ENCODE measurements at regions not wholly inside any gene's neighbourhood (a gene's known extent, or its start where the extent isn't known, plus 50 kb on each side); places are given as distances from the start of the nearest gene placed in this dataset.

DNA sequence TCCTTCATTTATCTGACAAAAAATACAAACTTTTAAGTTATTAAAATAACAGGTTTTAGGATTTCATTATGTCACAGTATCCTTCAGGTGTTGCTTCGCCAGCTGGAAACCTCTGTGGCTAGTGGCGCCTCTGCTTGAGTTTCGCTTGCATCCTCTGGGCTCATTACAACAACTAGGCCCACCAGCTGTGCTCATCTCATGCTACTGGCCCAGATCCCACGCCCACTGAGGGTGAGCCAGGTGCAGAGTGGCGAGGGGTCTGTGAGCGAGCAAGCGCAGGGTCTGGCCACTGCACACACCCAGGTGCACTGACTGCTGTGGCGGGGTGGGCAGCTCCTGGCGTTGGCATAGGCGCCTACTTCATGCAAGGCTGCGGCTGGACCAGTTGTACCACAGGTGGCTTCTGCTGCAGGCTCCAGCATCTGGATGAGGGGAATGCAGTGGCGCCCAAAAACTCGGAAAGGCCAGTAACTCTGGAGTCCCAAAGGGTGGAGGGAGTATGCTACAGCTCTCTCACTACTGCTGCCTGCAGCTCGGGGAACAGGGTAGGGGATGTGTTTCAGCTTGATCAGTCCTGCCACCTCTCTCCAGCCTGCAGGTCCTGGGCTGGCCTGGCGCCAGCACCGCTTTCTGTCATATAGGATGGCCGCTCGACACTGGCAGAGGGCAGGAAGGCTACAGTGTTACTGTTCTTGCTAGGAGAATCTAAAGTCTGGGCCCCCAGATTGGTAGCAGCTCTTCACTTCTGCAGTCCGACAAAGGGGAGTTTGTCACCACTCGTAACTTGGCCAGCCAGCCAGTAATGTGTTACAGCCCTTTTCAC lies 452.1 kb downstream of the TUSC1 start:
- TF ChIP-seq TARDBP (IDR thresholded peaks at IDR 0.05): no peak
- no peak for TF ChIP-seq CTBP1 (IDR thresholded peaks at IDR 0.05; ENCODE audit: borderline replicate concordance)
- TF ChIP-seq LEF1 (IDR thresholded peaks at IDR 0.05; ENCODE audit: borderline replicate concordance): no peak
- no peak for TF ChIP-seq ARNT (IDR thresholded peaks at IDR 0.05)
- no peak for TF ChIP-seq SP1 (IDR thresholded peaks at IDR 0.05)
- no peak for TF ChIP-seq SUZ12 (IDR thresholded peaks at IDR 0.05)
- no peak for TF ChIP-seq FOXM1 (IDR thresholded peaks at IDR 0.05; ENCODE audit: borderline replicate concordance)

All from HEK293T (cell line).